A549 (cell line): ENCODE measurements at regions not wholly inside any gene's neighbourhood (a gene's known extent, or its start where the extent isn't known, plus 50 kb on each side); places are given as distances from the start of the nearest gene placed in this dataset.

ENCODE experiments used
- ATAC-seq, 2 experiments: fragments of 200-7000 bp in 1 of 2; fragments of >200 bp in 1 of 2; cut with Nextera tagmentation in 1 of 2; cut with Tn5 transposase in 1 of 2; 3 replicates each; pipeline versions ENCODE4 v1.8.0 to v1.9.1; 2018 to 2020; ENCODE audit warnings: mild to moderate bottlenecking in 1 of 2, moderate library complexity in 1 of 2
- CTCF ChIA-PET: fragments of 300-600 bp; sonication (Branson Sonifier 250); formaldehyde crosslinking; extraction: SDS; loops from one replicate; lab custom pipeline; 2021; ENCODE audit warnings: antibody characterized with exemption, inconsistent platforms; lab: Yijun Ruan, JAX
- POLR2A ChIA-PET: fragments of 350-600 bp; formaldehyde crosslinking; extraction: SDS; loops from one replicate; lab custom pipeline; 2021; ENCODE audit warnings: antibody characterized with exemption, inconsistent platforms; lab: Yijun Ruan, JAX
- DNase-seq, 2 experiments: peaks; one replicate each; pipeline versions ENCODE4 v3.0.0 to v3.0.0-alpha.2; 2011 to 2016; ENCODE audit warnings: low read depth in 1 of 2, low spot score in 1 of 2
- FAIRE-seq: peaks from 2 replicates; lab custom pipeline; 2011; peaks lifted over from hg19 to GRCh38; lab: Jason Lieb, UNC
- H3K27ac ChIP-seq, 2 experiments: fragments of >200 bp; sonication (Bioruptor Twin); formaldehyde crosslinking; 3 replicates each; pipeline ENCODE4 v1.5.1; 2016 to 2017
- H3K4me1 ChIP-seq: fragments of >200 bp; sonication (Bioruptor Twin); formaldehyde crosslinking; 3 replicates; pipeline ENCODE4 v1.6.1; 2016
- H3K4me2 ChIP-seq: fragments of >200 bp; sonication (Bioruptor Twin); formaldehyde crosslinking; 3 replicates; pipeline ENCODE4 v1.6.1; 2016
- H3K4me3 ChIP-seq: fragments of >200 bp; sonication (Bioruptor Twin); formaldehyde crosslinking; 3 replicates; pipeline ENCODE4 v1.5.1; 2016
- H3K9me3 ChIP-seq: fragments of >200 bp; sonication (Bioruptor Twin); formaldehyde crosslinking; 3 replicates; pipeline ENCODE4 v1.6.1; 2016
- CEBPB ChIP-seq, 2 experiments: fragments of >200 bp in 1 of 2; sonication (Bioruptor Twin) in 1 of 2; formaldehyde crosslinking in 1 of 2; IDR thresholded peaks; 2 replicates each; pipeline ENCODE4 v1.6.1; 2012 to 2016
- CHD4 ChIP-seq: fragments of 200-600 bp; sonication (generic); IDR thresholded peaks from 2 replicates; pipeline ENCODE4 v1.6.1; 2016; ENCODE audit warnings: antibody characterized with exemption, mild to moderate bottlenecking, borderline replicate concordance
- EHF ChIP-seq: fragments of 250-450 bp; sonication (Bioruptor Pico); IDR thresholded peaks from 2 replicates; pipeline ENCODE4 v1.5.0; 2020; ENCODE audit warnings: mild to moderate bottlenecking
- GATA3 ChIP-seq: IDR thresholded peaks from 2 replicates; pipeline ENCODE4 v1.6.1; 2012; ENCODE audit warnings: borderline replicate concordance
- HOXA7 ChIP-seq: fragments of 250-450 bp; sonication (Bioruptor Pico); IDR thresholded peaks from 2 replicates; pipeline ENCODE4 v1.5.0; 2020; ENCODE audit warnings: mild to moderate bottlenecking, moderate library complexity
- HOXB13 ChIP-seq: fragments of 250-450 bp; sonication (Bioruptor Pico); IDR thresholded peaks from 2 replicates; pipeline ENCODE4 v1.5.0; 2020; ENCODE audit warnings: low read depth, mild to moderate bottlenecking, moderate library complexity
- HOXB5 ChIP-seq: fragments of 250-450 bp; sonication (Bioruptor Pico); IDR thresholded peaks from 2 replicates; pipeline ENCODE4 v1.5.0; 2020; ENCODE audit warnings: mild to moderate bottlenecking, moderate library complexity
- KDM1A ChIP-seq: fragments of 200-600 bp; sonication (generic); IDR thresholded peaks from 2 replicates; pipeline ENCODE4 v1.6.1; 2016; ENCODE audit warnings: low read depth, mild to moderate bottlenecking
- MAZ ChIP-seq: fragments of 150-350 bp; IDR thresholded peaks from 2 replicates; pipeline ENCODE4 v1.6.1; 2014; ENCODE audit warnings: antibody characterized with exemption, low read depth, low read length, borderline replicate concordance
- MYC ChIP-seq: IDR thresholded peaks from 2 replicates; pipeline ENCODE4 v1.6.1; 2012; ENCODE audit warnings: mild to moderate bottlenecking, inconsistent platforms, low read length, improper control_type of control experiment, borderline replicate concordance
- NPAS2 ChIP-seq: fragments of 250-450 bp; sonication (Bioruptor Pico); IDR thresholded peaks from 2 replicates; pipeline ENCODE4 v1.8.0; 2022; ENCODE audit warnings: mild to moderate bottlenecking, moderate library complexity, borderline replicate concordance
- NR3C1 ChIP-seq: fragments of >200 bp; sonication (Bioruptor Twin); formaldehyde crosslinking; IDR thresholded peaks from 3 replicates; pipeline ENCODE4 v1.6.1; 2017
- POLR2A ChIP-seq: IDR thresholded peaks from 2 replicates; pipeline ENCODE4 v1.6.1; 2012; ENCODE audit warnings: mild to moderate bottlenecking, low read length
- POLR2AphosphoS2 ChIP-seq: conservative IDR thresholded peaks from 2 replicates; pipeline ENCODE4 v1.6.1; 2012; ENCODE audit warnings: low read length, improper control_type of control experiment, inconsistent platforms
- RAD21 ChIP-seq, 2 experiments: fragments of >200 bp in 1 of 2; sonication (Bioruptor Twin) in 1 of 2; formaldehyde crosslinking in 1 of 2; IDR thresholded peaks in 1 of 2; conservative IDR thresholded peaks in 1 of 2; 2 replicates in 1 of 2; 3 replicates in 1 of 2; pipeline ENCODE4 v1.6.1; 2012 to 2018; ENCODE audit warnings: inconsistent platforms in 1 of 2
- RCOR1 ChIP-seq: fragments of 150-350 bp; IDR thresholded peaks from 2 replicates; pipeline ENCODE4 v1.6.1; 2014; ENCODE audit warnings: antibody characterized with exemption, low read length, low read depth
- RNF2 ChIP-seq: fragments of 200-600 bp; sonication (generic); IDR thresholded peaks from 2 replicates; pipeline ENCODE4 v1.6.1; 2016; ENCODE audit warnings: low read depth, mild to moderate bottlenecking, antibody characterized with exemption, moderate library complexity, borderline replicate concordance
- SMC3 ChIP-seq: fragments of >200 bp; sonication (Bioruptor Twin); formaldehyde crosslinking; IDR thresholded peaks from 3 replicates; pipeline ENCODE4 v1.6.1; 2018; ENCODE audit warnings: inconsistent platforms
- ZC3H11A ChIP-seq: fragments of 450-650 bp; IDR thresholded peaks from 2 replicates; pipeline ENCODE4 v1.6.1; 2014; ENCODE audit warnings: antibody characterized with exemption, mild to moderate bottlenecking
- WGBS: methylation state at CpG from one replicate; pipeline ENCODE4 v1.1.6; 2017; ENCODE audit errors: missing lambda C conversion rate; 5-methylcytosine and 5-hydroxymethylcytosine counted together
- TF ChIP-seq, protein P1 (sequence below): fragments of 250-450 bp; sonication (Bioruptor Pico); IDR thresholded peaks from 2 replicates; pipeline ENCODE4 v1.5.0; 2021; ENCODE audit warnings: mild to moderate bottlenecking, moderate library complexity, borderline replicate concordance
- TF ChIP-seq, protein P2 (sequence below): fragments of 450-650 bp; IDR thresholded peaks from 2 replicates; pipeline ENCODE4 v1.6.1; 2014; ENCODE audit warnings: antibody characterized with exemption
- TF ChIP-seq, protein P3 (sequence below): IDR thresholded peaks from 2 replicates; pipeline ENCODE4 v1.6.1; 2012; ENCODE audit warnings: low read depth, borderline replicate concordance
- TF ChIP-seq, protein P4 (sequence below): fragments of >200 bp; sonication (Bioruptor Twin); formaldehyde crosslinking; IDR thresholded peaks from 3 replicates; pipeline ENCODE4 v1.5.1; 2016

DNA sequence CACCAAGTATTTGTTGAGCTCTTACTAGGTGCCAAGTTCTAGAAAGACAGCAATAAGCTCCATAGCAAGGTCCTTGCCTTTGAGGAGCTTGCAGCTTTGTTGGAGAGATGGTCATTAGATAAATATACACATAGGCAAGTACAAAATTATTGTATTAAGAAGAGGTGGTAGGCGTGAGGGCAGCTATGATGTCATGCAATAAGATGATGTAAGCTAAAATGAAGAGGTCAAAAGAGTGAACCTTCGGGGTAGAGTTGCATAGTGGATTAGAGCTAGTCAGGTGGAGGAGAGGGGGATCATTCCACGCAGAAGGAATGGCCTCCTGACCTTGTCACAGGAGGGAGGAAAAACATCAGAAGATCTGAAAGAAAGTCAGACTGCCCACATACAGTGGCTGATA, 141.9 kb upstream of the PCSK2 start:
- H3K4me2 ChIP-seq: no peak overlapping the region
- TF ChIP-seq MYC (no peak), MAZ (no peak), CEBPB (IDR thresholded peaks at IDR 0.05) (no peak)
- TF ChIP-seq, all 56 proteins: peak for 0
- under 1% methylated on average over 3 of the region's 3 CpGs for WGBS
- no peak overlapping the region for H3K27ac ChIP-seq
- ChIA-PET POLR2A (no interaction called here), CTCF (no interaction called here)
- H3K4me1 ChIP-seq: no peaks in the 10 kb centered on the region
- no peaks in the 10 kb centered on the region for H3K9me3 ChIP-seq
- DNase-seq: no peak
- FAIRE-seq: no peak
- H3K4me3 ChIP-seq: no peak overlapping the region
- ATAC-seq: no peak

DNA sequence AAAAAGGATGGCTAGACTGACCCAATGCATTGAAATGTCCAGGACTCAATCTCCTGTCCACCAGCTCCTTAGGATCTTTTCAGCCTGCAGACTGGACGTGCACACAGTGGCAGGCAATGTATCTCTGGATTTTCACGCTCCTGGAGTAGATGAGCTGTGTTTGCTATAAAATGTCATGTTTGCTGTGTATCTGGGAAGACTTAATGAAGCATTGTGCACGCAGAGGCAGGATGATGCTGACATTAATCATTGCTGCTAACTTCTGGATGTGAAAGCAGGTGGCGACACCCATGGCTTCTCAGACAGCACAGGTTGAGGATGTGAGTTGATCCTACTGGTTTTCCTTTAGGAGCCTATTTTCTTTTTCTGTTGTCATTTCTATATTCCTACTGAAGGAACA, 133.1 kb upstream of the PCSK2 start:
- Histone ChIP-seq H3K27ac (no peak overlapping the region), H3K4me1 (no peaks in the 10 kb centered on the region), H3K9me3 (no peaks in the 10 kb centered on the region), H3K4me2 (no peak overlapping the region), H3K4me3 (no peak overlapping the region)
- POLR2A ChIA-PET: no interaction called here
- FAIRE-seq (no peak), DNase-seq (no peak), ATAC-seq (no peak)
- CTCF ChIA-PET: interaction anchor here (0.5 to 1.4 kb wide), 3 partner anchors 30 to 338 kb away, joined by 3 to 5 read pairs (median 3); no protein-coding TSS in a partner anchor
- TF ChIP-seq POLR2A (no peak), HOXB13 (no peak), SMC3 (no peak), HOXA7 (no peak), HOXB5 (CRISPR knock-in tag) (no peak), NPAS2 (CRISPR knock-in tag) (no peak), GATA3 (no peak), NR3C1 (no peak), KDM1A (no peak), RAD21 (conservative IDR thresholded peaks at IDR 0.05 in 1 of 2, IDR thresholded peaks at IDR 0.05 in 1 of 2) (no peak), RCOR1 (no peak), CHD4 (no peak), POLR2AphosphoS2 (no peak), RNF2 (no peak), ZC3H11A (no peak), EHF (no peak)
- TF ChIP-seq, protein P1, sequence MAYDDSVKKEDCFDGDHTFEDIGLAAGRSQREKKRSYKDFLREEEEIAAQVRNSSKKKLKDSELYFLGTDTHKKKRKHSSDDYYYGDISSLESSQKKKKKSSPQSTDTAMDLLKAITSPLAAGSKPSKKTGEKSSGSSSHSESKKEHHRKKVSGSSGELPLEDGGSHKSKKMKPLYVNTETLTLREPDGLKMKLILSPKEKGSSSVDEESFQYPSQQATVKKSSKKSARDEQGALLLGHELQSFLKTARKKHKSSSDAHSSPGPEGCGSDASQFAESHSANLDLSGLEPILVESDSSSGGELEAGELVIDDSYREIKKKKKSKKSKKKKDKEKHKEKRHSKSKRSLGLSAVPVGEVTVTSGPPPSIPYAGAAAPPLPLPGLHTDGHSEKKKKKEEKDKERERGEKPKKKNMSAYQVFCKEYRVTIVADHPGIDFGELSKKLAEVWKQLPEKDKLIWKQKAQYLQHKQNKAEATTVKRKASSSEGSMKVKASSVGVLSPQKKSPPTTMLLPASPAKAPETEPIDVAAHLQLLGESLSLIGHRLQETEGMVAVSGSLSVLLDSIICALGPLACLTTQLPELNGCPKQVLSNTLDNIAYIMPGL (CRISPR knock-in tag): no peak
- TF ChIP-seq, protein P2, sequence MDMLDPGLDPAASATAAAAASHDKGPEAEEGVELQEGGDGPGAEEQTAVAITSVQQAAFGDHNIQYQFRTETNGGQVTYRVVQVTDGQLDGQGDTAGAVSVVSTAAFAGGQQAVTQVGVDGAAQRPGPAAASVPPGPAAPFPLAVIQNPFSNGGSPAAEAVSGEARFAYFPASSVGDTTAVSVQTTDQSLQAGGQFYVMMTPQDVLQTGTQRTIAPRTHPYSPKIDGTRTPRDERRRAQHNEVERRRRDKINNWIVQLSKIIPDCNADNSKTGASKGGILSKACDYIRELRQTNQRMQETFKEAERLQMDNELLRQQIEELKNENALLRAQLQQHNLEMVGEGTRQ: no peak
- TF ChIP-seq, protein P3, sequence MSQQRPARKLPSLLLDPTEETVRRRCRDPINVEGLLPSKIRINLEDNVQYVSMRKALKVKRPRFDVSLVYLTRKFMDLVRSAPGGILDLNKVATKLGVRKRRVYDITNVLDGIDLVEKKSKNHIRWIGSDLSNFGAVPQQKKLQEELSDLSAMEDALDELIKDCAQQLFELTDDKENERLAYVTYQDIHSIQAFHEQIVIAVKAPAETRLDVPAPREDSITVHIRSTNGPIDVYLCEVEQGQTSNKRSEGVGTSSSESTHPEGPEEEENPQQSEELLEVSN: no peak
- TF ChIP-seq, protein P4, sequence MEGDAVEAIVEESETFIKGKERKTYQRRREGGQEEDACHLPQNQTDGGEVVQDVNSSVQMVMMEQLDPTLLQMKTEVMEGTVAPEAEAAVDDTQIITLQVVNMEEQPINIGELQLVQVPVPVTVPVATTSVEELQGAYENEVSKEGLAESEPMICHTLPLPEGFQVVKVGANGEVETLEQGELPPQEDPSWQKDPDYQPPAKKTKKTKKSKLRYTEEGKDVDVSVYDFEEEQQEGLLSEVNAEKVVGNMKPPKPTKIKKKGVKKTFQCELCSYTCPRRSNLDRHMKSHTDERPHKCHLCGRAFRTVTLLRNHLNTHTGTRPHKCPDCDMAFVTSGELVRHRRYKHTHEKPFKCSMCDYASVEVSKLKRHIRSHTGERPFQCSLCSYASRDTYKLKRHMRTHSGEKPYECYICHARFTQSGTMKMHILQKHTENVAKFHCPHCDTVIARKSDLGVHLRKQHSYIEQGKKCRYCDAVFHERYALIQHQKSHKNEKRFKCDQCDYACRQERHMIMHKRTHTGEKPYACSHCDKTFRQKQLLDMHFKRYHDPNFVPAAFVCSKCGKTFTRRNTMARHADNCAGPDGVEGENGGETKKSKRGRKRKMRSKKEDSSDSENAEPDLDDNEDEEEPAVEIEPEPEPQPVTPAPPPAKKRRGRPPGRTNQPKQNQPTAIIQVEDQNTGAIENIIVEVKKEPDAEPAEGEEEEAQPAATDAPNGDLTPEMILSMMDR: no peak
- 3% methylated on average over 4 of the region's 4 CpGs for WGBS
